ENCODE measurements at regions not wholly inside any gene's neighbourhood (a gene's known extent, or its start where the extent isn't known, plus 50 kb on each side); places are given as distances from the start of the nearest gene placed in this dataset.

DNA sequence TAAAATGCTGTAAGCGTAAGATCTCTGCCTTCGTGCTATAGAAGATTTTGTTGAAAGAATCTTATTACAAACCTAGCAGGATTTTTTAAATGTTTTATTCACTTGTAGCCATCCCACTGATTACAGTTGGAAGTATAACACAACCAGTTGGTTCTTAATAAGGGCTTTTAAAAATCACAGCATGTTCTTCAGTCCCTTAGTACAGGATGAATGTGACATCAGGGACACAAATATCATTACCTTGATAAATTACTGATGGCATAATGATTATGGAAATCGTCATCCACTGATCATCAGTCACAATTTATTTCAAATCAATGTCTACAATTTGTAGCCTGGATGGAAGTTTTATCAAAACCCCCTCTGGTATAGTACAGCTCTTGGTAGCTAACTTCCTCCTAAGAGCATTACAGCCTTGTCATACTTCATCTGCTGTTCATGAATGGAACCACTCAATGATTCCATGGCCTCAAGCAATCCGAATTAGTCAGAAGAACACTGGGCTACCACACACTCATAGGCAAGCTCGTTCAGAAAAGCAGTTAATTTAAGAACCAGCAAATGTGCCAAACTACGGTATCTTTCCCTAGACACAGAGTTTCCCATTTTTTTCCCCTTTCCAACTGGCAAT lies 389.2 kb upstream of the TENM3 start:
- CTCF ChIA-PET, result no interaction called here

More for the DNA sequence above, 389.2 kb upstream of the TENM3 start:
- ATAC-seq (no peak), DNase-seq (ENCODE audit: low read depth, low spot score) (no peak), FAIRE-seq (no peak)
- Histone ChIP-seq H3K27me3 (replicated peaks in 1 of 2; ENCODE audit: control insufficient read depth in 2 of 2, insufficient read depth in 2 of 2, low read length in 1 of 2) (no peaks in the 10 kb centered on the region), H3K79me2 (ENCODE audit: control insufficient read depth, insufficient read depth, low read length) (no peaks in the 10 kb centered on the region), H3K4me1 (ENCODE audit: control insufficient read depth, insufficient read depth, low read length) (no peaks in the 10 kb centered on the region), H3K27ac (ENCODE audit: control insufficient read depth, insufficient read depth) (no peak overlapping the region), H3K36me3 (ENCODE audit: control insufficient read depth in 2 of 2, insufficient read depth in 2 of 2, low read length in 1 of 2) (no peaks in the 10 kb centered on the region), H3K9ac (ENCODE audit: control insufficient read depth, insufficient read depth, low read length) (no peak overlapping the region), H3K4me3 (no peak overlapping the region), H3K4me2 (ENCODE audit: control insufficient read depth, insufficient read depth) (no peak overlapping the region), H2AFZ (ENCODE audit: control insufficient read depth, low read depth, low read length) (no peak overlapping the region), H4K20me1 (ENCODE audit: control insufficient read depth, insufficient read depth) (no peaks in the 10 kb centered on the region), H3K9me3 (replicated peaks; ENCODE audit: control insufficient read depth, insufficient read depth, low read length) (no peaks in the 10 kb centered on the region)
- ChIA-PET RAD21 (ENCODE audit: unreplicated experiment) (no interaction called here), SMC1A (ENCODE audit: uncharacterized antibody, unreplicated experiment) (no interaction called here), POLR2A (no interaction called here)
- no peak for TF ChIP-seq TBL1XR1 (IDR thresholded peaks at IDR 0.05; ENCODE audit: low read depth, low read length)
- no peak for TF ChIP-seq TCF12 (IDR thresholded peaks at IDR 0.05; ENCODE audit: low read depth, low read length)
- no peak for TF ChIP-seq CBFB (IDR thresholded peaks at IDR 0.05; ENCODE audit: low read depth)
- no peak for TF ChIP-seq KAT2A (conservative IDR thresholded peaks at IDR 0.05; ENCODE audit: control insufficient read depth, low read depth, low read length)
- TF ChIP-seq E2F8 (IDR thresholded peaks at IDR 0.05; ENCODE audit: low read depth, partially characterized antibody), result no peak
- no peak for TF ChIP-seq SPI1 (IDR thresholded peaks at IDR 0.05; ENCODE audit: borderline replicate concordance, insufficient read depth, low read depth, low read length)
- TF ChIP-seq, protein P1, sequence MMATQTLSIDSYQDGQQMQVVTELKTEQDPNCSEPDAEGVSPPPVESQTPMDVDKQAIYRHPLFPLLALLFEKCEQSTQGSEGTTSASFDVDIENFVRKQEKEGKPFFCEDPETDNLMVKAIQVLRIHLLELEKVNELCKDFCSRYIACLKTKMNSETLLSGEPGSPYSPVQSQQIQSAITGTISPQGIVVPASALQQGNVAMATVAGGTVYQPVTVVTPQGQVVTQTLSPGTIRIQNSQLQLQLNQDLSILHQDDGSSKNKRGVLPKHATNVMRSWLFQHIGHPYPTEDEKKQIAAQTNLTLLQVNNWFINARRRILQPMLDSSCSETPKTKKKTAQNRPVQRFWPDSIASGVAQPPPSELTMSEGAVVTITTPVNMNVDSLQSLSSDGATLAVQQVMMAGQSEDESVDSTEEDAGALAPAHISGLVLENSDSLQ (IDR thresholded peaks at IDR 0.05), result no peak
- intact Hi-C loops (cut with micrococcal nuclease; ENCODE audit: unreplicated experiment) (no loop called here), in situ Hi-C loops (cut with MboI) (no loop called here)
- BruUV-seq (replicated peaks), result no TSS peak
- WGBS (ENCODE audit: insufficient coverage, insufficient replicate concordance, low lambda C conversion rate, missing lambda C conversion rate), result 7% methylated on average over 6 of the region's 6 CpGs

Measured in GM12878 (cell line).